Neural progenitor cell (in vitro differentiated cells): ENCODE measurements at regions not wholly inside any gene's neighbourhood (a gene's known extent, or its start where the extent isn't known, plus 50 kb on each side); places are given as distances from the start of the nearest gene placed in this dataset.

Experiments
- DNase-seq: peaks from one replicate; pipeline ENCODE4 v3.0.0-alpha.2; 2016; ENCODE audit warnings: low spot score
- H2AFZ ChIP-seq: fragments of 200-600 bp; sonication (generic); replicated peaks from 2 replicates; pipeline ENCODE4 v1.6.1; 2016; ENCODE audit warnings: antibody characterized with exemption
- H3F3A ChIP-seq: fragments of 200-600 bp; sonication (generic); 2 replicates; pipeline ENCODE4 v1.6.1; 2016; ENCODE audit warnings: antibody characterized with exemption, low read depth
- H3K27ac ChIP-seq: fragments of 200-600 bp; sonication (generic); 2 replicates; pipeline ENCODE4 v1.5.1; 2016; ENCODE audit warnings: mild to moderate bottlenecking
- H3K27me3 ChIP-seq: fragments of 200-600 bp; sonication (generic); 2 replicates; pipeline ENCODE4 v1.6.1; 2016; ENCODE audit warnings: mild to moderate bottlenecking, moderate library complexity
- H3K36me3 ChIP-seq: fragments of 200-600 bp; sonication (generic); 2 replicates; pipeline ENCODE4 v1.5.1; 2016
- H3K4me1 ChIP-seq: fragments of 200-600 bp; sonication (generic); 2 replicates; pipeline ENCODE4 v1.6.1; 2016; ENCODE audit warnings: mixed run types
- H3K4me2 ChIP-seq: fragments of 200-600 bp; sonication (generic); 2 replicates; pipeline ENCODE4 v1.6.1; 2016
- H3K4me3 ChIP-seq: fragments of 200-600 bp; sonication (generic); 2 replicates; pipeline ENCODE4 v1.5.1; 2016
- H3K79me2 ChIP-seq: fragments of 200-600 bp; sonication (generic); 2 replicates; pipeline ENCODE4 v1.6.1; 2016; ENCODE audit warnings: low read depth
- H3K9ac ChIP-seq: fragments of 200-600 bp; sonication (generic); 2 replicates; pipeline ENCODE4 v1.6.1; 2016
- H3K9me3 ChIP-seq: fragments of 200-600 bp; sonication (generic); 2 replicates; pipeline ENCODE4 v1.5.1; 2016; ENCODE audit warnings: low read depth
- H4K20me1 ChIP-seq: fragments of 200-600 bp; sonication (generic); 2 replicates; pipeline ENCODE4 v1.6.1; 2016; ENCODE audit warnings: low read depth
- H3K27ac Mint-ChIP-seq: 3 replicates; pipeline ENCODE4 v1.8.0; 2021; ENCODE audit warnings: mixed read lengths
- H3K27me3 Mint-ChIP-seq: 2 replicates; pipeline ENCODE4 v1.8.0; 2022; ENCODE audit warnings: low read depth, mild to moderate bottlenecking, inconsistent platforms, moderate library complexity, mixed read lengths; ENCODE audit not compliant: insufficient read depth
- H3K36me3 Mint-ChIP-seq: 3 replicates; pipeline ENCODE4 v1.8.0; 2021; ENCODE audit warnings: mixed read lengths
- H3K4me1 Mint-ChIP-seq: 3 replicates; pipeline ENCODE4 v1.8.0; 2021; ENCODE audit warnings: mixed read lengths
- H3K4me3 Mint-ChIP-seq: 3 replicates; pipeline ENCODE4 v1.8.0; 2021; ENCODE audit warnings: mild to moderate bottlenecking, moderate library complexity, mixed read lengths
- H3K9me3 Mint-ChIP-seq: 3 replicates; pipeline ENCODE4 v1.8.0; 2020; ENCODE audit warnings: mixed read lengths
- CTCF ChIP-seq: fragments of 200-600 bp; sonication (generic); IDR thresholded peaks from 2 replicates; pipeline ENCODE4 v1.5.1; 2017; ENCODE audit warnings: antibody characterized with exemption, mild to moderate bottlenecking
- EZH2 ChIP-seq: fragments of 200-600 bp; sonication (generic); IDR thresholded peaks from 2 replicates; pipeline ENCODE4 v1.6.1; 2017; ENCODE audit warnings: antibody characterized with exemption, mild to moderate bottlenecking, moderate library complexity
- EZH2phosphoT487 ChIP-seq: fragments of 200-600 bp; sonication (generic); IDR thresholded peaks from 2 replicates; pipeline ENCODE4 v1.6.1; 2017; ENCODE audit warnings: antibody characterized with exemption

- Mint-ChIP-seq H3K4me3 (no peak overlapping the region), H3K27ac (no peak overlapping the region), H3K9me3 (no peaks in the 10 kb centered on the region), H3K4me1 (peaks cover 26% of the 10 kb centered on the region), H3K36me3 (no peaks in the 10 kb centered on the region), H3K27me3 (peaks cover 7% of the 10 kb centered on the region)
- Histone ChIP-seq H3K79me2 (no peaks in the 10 kb centered on the region), H3K36me3 (no peaks in the 10 kb centered on the region), H3K4me2 (no peak overlapping the region), H3K27me3 (no peaks in the 10 kb centered on the region), H3K27ac (no peak overlapping the region), H3K4me1 (peaks cover 42% of the 10 kb centered on the region), H3K4me3 (no peak overlapping the region), H3K9ac (no peak overlapping the region), H2AFZ (no peak overlapping the region), H3F3A (peaks cover 26% of the 10 kb centered on the region), H3K9me3 (no peaks in the 10 kb centered on the region), H4K20me1 (no peaks in the 10 kb centered on the region)
- no peak for DNase-seq
- no peak for TF ChIP-seq CTCF
- TF ChIP-seq EZH2phosphoT487: no peak
- TF ChIP-seq EZH2: no peak
Measured at GRCh38 chr2:216312441-216312840, 59.8 kb downstream of the MARCHF4 start.

- no peaks in the 10 kb centered on the region for H3K27me3 ChIP-seq
- H3K4me2 ChIP-seq: no peak overlapping the region
- H3K36me3 Mint-ChIP-seq: no peaks in the 10 kb centered on the region
- H3K4me3 ChIP-seq: no peak overlapping the region
- no peak overlapping the region for H2AFZ ChIP-seq
- H3K27ac ChIP-seq: no peak overlapping the region
- peaks cover 9% of the 10 kb centered on the region for H3K4me1 ChIP-seq
- no peak for DNase-seq
- no peak for TF ChIP-seq EZH2
- no peak for TF ChIP-seq EZH2phosphoT487
- TF ChIP-seq CTCF: no peak
- H3K27me3 Mint-ChIP-seq: peaks cover 5% of the 10 kb centered on the region
- H3K9me3 Mint-ChIP-seq: no peaks in the 10 kb centered on the region
- no peak overlapping the region for H3K27ac Mint-ChIP-seq
- H3K79me2 ChIP-seq: no peaks in the 10 kb centered on the region
- H4K20me1 ChIP-seq: no peaks in the 10 kb centered on the region
- no peaks in the 10 kb centered on the region for H3K36me3 ChIP-seq
- H3K9me3 ChIP-seq: no peaks in the 10 kb centered on the region
- no peak overlapping the region for H3K9ac ChIP-seq
- H3K4me1 Mint-ChIP-seq: no peaks in the 10 kb centered on the region
- H3F3A ChIP-seq: no peaks in the 10 kb centered on the region
- no peak overlapping the region for H3K4me3 Mint-ChIP-seq
Measured at GRCh38 chr2:216308576-216308975, 63.7 kb downstream of the MARCHF4 start.

- Histone ChIP-seq H2AFZ (no peak overlapping the region), H3K79me2 (no peaks in the 10 kb centered on the region), H4K20me1 (no peaks in the 10 kb centered on the region), H3K4me3 (no peak overlapping the region), H3K36me3 (no peaks in the 10 kb centered on the region), H3K9me3 (no peaks in the 10 kb centered on the region), H3K4me2 (no peak overlapping the region), H3K27me3 (no peaks in the 10 kb centered on the region), H3K9ac (no peak overlapping the region), H3F3A (no peaks in the 10 kb centered on the region), H3K4me1 (no peaks in the 10 kb centered on the region), H3K27ac (no peak overlapping the region)
- DNase-seq: no peak
- no peaks in the 10 kb centered on the region for H3K4me1 Mint-ChIP-seq
- no peak for TF ChIP-seq EZH2phosphoT487
- TF ChIP-seq CTCF: no peak
- no peak for TF ChIP-seq EZH2
- H3K4me3 Mint-ChIP-seq: no peak overlapping the region
- no peaks in the 10 kb centered on the region for H3K36me3 Mint-ChIP-seq
- H3K27me3 Mint-ChIP-seq: peaks cover 7% of the 10 kb centered on the region
- no peaks in the 10 kb centered on the region for H3K9me3 Mint-ChIP-seq
- no peak overlapping the region for H3K27ac Mint-ChIP-seq
Measured at GRCh38 chr2:216307496-216307895, 64.8 kb downstream of the MARCHF4 start.
